ENCODE measurements at regions not wholly inside any gene's neighbourhood (a gene's known extent, or its start where the extent isn't known, plus 50 kb on each side); places are given as distances from the start of the nearest gene placed in this dataset.

DNA sequence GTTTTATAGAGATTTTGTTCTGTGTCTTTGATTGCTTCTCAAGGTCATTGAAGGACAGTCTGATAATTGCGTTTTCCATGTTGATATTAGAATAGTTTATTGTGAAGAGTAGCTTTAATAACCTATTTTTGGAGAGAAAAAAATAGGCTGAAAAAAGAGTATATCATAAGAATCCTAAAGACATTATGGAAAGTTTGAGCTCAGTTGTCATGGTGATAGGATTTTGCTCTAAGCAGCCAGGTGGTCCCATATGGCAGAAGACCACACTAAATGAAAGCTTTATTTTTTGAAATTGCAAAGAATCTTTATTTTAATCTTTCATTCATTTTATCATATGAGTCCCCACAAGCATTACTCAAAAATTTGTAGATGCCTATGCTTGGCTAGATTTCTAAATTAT lies 358.9 kb upstream of the NAV3 start:
- intact Hi-C loops (cut with DNase I, micrococcal nuclease) = no loop called here
- ATAC-seq = no peak
- DNase-seq = no peak

- ATAC-seq (no peak), DNase-seq (no peak)
- intact Hi-C loops (cut with DNase I, micrococcal nuclease) = no loop called here
Measured at GRCh38 chr12:77469578-77470333, 360.9 kb upstream of the NAV3 start.

DNA sequence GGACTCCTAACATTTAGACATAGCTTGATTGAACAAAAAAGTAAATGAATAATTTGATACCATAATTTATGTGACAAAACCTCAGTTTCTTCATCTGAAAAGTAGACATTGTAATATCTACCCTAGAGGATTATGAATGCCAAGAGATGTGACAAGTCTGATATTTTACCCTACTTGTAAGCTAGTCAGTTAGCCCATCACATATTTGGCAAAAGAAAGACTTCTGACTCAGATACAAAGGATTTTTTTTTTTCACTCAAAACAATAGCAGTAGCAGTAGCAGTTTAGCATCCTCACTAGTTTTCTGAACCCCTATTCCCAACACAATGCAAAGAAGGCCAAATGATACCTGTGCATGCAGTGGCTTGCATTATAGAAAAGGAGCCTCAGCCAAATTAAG lies 377.3 kb upstream of the E2F7 start:
- no peak for ATAC-seq
- DNase-seq = no peak
- intact Hi-C loops (cut with DNase I, micrococcal nuclease) = no loop called here

DNA sequence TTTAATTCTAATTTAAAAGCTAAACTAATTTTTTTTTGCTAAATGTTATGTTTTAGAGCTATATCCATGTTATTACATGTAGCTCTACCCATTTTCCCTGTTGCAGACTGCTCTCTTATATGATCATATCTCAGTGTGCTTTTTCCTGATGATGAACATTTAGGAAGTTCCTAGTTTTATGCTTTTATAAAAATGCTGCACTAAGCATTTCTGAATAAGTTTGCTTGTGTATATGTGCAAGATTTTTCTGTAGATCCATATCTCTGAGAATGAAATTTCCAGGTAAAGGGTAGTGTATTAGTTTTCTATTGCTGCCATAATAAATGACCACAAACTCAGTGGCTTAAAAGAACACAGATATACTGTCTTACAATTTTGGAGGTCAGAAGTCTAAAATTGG lies 374.4 kb upstream of the E2F7 start:
- intact Hi-C loops (cut with DNase I, micrococcal nuclease) = no loop called here
- ATAC-seq (no peak), DNase-seq (no peak)

DNA sequence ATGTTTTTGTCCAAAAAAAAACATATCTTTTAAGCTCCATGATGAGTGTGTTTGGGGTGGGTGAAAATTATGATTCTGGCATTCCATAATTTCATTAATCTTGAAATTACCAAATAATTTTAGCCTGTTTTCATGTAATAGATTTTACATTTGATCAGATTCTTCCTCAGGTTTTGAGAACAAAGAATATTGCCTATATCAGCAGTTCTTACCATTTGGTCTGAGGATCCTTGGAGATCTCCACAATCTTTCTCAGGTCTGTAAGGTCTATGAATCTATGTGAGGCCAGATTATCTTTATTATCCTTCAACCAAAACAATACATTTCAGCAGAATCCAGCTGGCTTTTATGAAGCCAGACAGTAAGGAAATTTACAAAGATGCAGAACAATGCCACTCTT lies 373.3 kb upstream of the E2F7 start:
- DNase-seq (no peak), ATAC-seq (no peak)
- intact Hi-C loops (cut with DNase I, micrococcal nuclease) = no loop called here

DNA sequence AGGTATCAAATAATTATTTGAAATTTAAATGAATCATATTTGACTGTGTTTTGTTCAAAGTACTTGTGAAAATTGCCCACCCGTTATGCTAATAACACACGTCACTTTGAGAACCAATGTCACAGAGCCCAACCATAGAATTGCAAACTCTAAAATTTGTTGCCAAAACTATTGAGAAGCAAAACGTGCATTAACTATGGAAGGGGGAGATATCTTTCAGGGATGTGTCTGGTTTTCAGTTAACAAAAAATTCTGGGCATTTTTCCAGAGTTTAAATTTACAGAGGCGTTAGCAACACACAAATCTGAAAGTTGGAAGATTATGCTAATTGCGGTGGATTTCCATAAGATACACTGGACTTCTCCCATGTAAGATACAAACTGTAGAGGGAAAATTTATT lies 371.8 kb upstream of the E2F7 start:
- intact Hi-C loops (cut with DNase I, micrococcal nuclease) = no loop called here
- DNase-seq (no peak), ATAC-seq (no peak)

DNA sequence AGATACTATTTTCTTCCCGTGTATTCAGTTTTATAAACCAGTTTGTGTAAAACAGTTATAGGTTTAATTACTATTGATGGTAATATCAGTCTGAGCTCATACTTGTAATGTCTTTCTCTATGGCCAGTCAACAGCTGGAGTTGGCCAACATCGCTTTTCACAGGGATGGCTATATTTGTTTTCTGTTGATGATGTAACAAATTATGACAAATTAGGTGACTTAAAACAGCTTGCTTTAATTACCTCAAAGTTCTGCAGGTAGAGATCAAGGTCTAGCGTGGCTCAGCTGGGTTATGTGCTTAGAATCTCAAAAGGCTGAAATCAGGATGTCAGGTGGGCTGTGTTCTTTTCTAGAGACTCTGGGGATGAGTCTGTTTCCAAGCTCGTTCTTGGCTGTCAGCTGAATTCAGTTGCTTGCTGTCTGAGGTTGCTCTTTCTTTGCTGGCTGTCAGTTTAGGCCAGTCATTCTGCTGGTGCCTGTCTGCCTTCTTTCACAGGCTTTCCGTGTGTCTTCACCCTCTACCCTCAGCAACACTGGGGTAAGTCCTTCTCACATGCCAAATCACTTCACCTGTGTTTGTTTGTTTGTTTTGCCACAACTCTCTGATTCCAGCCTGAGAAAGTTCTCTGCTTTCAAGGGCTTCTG lies 370.2 kb upstream of the E2F7 start:
- intact Hi-C loops (cut with DNase I, micrococcal nuclease) = no loop called here
- ATAC-seq (no peak), DNase-seq (no peak)

GRCh38 chr12:77433799-77434198 lies 368.4 kb upstream of the E2F7 start:
- intact Hi-C loops (cut with DNase I, micrococcal nuclease) = no loop called here
- DNase-seq (no peak), ATAC-seq (no peak)

GRCh38 chr12:77429426-77429825 lies 364.1 kb upstream of the E2F7 start:
- intact Hi-C loops (cut with DNase I, micrococcal nuclease) = no loop called here
- no peak for ATAC-seq
- no peak for DNase-seq

DNA sequence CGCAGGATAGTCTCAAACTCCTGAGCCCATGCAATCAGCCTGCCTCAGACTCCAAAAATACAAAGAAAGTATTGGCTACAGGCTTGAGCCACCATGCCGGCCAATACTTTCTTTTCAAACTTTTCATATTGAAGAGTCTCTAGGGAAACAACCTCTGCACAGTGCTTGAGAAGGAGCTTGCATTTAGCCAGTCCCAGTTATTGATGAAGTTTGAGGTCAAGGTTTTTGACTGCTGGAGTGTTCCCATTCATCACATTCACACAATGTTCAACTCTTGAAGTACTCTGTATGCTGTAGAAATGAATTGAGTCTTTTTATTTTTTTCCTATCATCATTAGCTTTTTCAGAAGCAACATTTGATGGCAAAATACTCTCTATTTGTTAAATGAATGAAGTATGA lies 355.8 kb upstream of the E2F7 start:
- ATAC-seq (no peak), DNase-seq (no peak)
- intact Hi-C loops (cut with DNase I, micrococcal nuclease) = no loop called here

DNA sequence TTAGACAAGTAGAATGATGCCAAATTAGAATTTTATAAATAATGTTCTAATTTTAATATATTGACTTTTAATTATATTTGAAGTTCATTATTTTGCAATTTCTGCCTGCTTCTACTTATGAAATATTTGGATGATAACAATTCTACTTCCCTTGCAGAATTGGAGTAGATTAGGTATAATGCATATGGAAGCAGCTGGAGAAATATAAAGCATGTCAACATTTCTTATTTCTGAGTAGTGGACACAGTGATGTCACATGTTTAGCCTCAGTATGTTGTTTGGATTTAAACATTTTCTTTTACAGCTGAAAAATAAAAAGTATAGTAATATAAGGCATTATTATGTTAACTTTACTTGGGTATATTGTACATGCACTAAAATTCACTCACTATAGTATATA lies 344.2 kb upstream of the E2F7 start:
- ATAC-seq (no peak), DNase-seq (no peak)
- intact Hi-C loops (cut with DNase I, micrococcal nuclease) = no loop called here

GRCh38 chr12:77407931-77408330 lies 342.6 kb upstream of the E2F7 start:
- DNase-seq = no peak
- ATAC-seq = no peak
- intact Hi-C loops (cut with DNase I, micrococcal nuclease) = no loop called here

GRCh38 chr12:77406219-77406905 lies 341.0 kb upstream of the E2F7 start:
- DNase-seq (no peak), ATAC-seq (no peak)
- intact Hi-C loops (cut with DNase I, micrococcal nuclease) = no loop called here

GRCh38 chr12:77402716-77403115 lies 337.3 kb upstream of the E2F7 start:
- intact Hi-C loops (cut with DNase I, micrococcal nuclease) = no loop called here
- DNase-seq = no peak
- no peak for ATAC-seq

DNA sequence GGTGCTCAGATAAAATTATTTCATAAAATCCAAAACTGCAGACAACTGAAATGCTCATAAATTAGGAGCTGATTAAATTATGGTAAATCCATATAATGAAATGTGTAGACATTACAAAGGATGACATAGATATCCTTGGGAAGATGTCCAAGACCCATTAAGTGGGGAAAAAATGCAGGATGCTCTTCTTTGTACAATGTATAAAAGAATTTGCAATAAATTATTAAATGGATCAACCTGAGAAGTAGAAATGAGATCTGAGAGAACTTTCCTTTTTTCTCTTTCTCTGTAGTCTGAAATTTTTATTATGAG lies 336.4 kb upstream of the E2F7 start:
- DNase-seq (no peak), ATAC-seq (no peak)
- intact Hi-C loops (cut with DNase I, micrococcal nuclease) = no loop called here

DNA sequence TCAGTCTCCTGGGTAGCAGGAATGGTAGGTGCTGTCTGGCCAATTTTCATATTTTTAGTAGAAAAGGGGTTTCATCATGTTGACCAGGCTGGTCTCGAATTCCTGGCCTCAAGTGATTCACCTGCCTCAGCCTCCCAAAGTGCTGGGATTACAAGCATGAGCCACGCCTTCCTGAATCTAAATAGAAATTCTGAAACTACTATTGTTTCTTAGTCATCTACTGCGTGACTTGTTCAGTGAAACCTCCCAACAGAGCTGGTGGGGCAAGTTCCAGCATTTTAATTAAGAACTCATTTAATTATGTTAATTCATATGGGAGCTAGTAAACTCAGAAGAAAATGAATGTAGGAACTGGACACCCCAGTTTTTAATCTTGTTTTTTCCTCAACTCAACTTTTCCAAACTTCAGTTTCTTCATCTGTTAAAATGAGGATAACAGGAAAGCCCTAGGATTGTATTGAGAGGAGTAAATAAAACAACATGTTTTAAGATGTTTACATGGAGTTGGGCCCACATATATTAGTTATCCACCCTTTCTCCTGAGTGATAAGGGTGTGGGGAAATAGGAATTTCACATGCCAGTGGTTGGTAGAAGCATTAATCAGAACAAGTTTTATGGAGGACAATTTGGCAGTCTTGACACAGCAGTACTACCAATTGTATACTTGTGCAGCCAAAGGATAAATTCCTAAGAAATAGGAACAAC lies 335.8 kb upstream of the E2F7 start:
- ATAC-seq (no peak), DNase-seq (no peak)
- intact Hi-C loops (cut with DNase I, micrococcal nuclease) = no loop called here

- intact Hi-C loops (cut with DNase I, micrococcal nuclease) = no loop called here
- ATAC-seq (no peak), DNase-seq (no peak)
Measured at GRCh38 chr12:77392467-77393088, 327.2 kb upstream of the E2F7 start.

- ATAC-seq (no peak), DNase-seq (no peak)
Measured at GRCh38 chr12:77388445-77389265, 323.3 kb upstream of the E2F7 start.

DNA sequence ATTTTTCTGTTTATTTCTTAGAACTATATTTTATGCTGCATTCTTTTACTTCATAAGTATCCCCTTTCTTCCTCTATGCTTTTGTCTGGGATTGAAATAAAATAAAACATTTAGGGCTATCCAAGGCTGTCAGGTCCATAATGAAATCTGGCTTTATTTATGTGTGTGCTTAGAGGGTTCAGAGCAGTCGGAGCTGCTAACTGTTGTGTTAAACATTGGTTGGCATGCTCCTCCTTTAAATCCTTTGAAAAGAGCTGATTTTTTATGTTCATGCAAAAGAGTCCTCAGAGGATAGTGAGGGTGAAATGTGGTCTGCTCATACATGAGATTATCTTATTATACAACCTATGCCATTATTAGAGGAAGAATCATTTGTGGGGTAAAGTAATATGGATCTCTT lies 322.3 kb upstream of the E2F7 start:
- DNase-seq = no peak
- intact Hi-C loops (cut with DNase I, micrococcal nuclease) = no loop called here
- no peak for ATAC-seq

More at GRCh38 chr12:77388445-77389265, 323.3 kb upstream of the E2F7 start:
- intact Hi-C loops (cut with DNase I, micrococcal nuclease) = no loop called here
